Calu3 (cell line): ENCODE measurements at regions not wholly inside any gene's neighbourhood (a gene's known extent, or its start where the extent isn't known, plus 50 kb on each side); places are given as distances from the start of the nearest gene placed in this dataset.

Experiments
- BruUV-seq: library from RNA; stranded (reverse); fragments of 400-500 nt; replicated peaks from 2 replicates; lab custom pipeline; 2021; lab: Mats Ljungman, UMichigan
- CTCF ChIA-PET: fragments of 300-600 bp; sonication (Branson Sonifier 250); formaldehyde crosslinking; loops from one replicate; lab custom pipeline; 2022; ENCODE audit warnings: antibody characterized with exemption; lab: Charles Lee
- DNase-seq: peaks from one replicate; pipeline ENCODE4 v3.0.0; 2022
- H3K27ac Mint-ChIP-seq: one replicate; pipeline ENCODE4 v1.8.0; 2022; ENCODE audit warnings: mixed read lengths; ENCODE audit not compliant: unreplicated experiment
- H3K27me3 Mint-ChIP-seq: one replicate; pipeline ENCODE4 v1.8.0; 2022; ENCODE audit warnings: mixed read lengths; ENCODE audit not compliant: unreplicated experiment
- H3K36me3 Mint-ChIP-seq: one replicate; pipeline ENCODE4 v1.8.0; 2022; ENCODE audit warnings: mild to moderate bottlenecking, moderate library complexity, mixed read lengths; ENCODE audit not compliant: insufficient read depth, unreplicated experiment
- H3K4me1 Mint-ChIP-seq: one replicate; pipeline ENCODE4 v1.8.0; 2022; ENCODE audit warnings: mild to moderate bottlenecking, low read depth, mixed read lengths; ENCODE audit not compliant: unreplicated experiment
- H3K4me3 Mint-ChIP-seq: one replicate; pipeline ENCODE4 v1.8.0; 2022; ENCODE audit warnings: mild to moderate bottlenecking, low read depth, moderate library complexity, mixed read lengths; ENCODE audit not compliant: unreplicated experiment
- H3K9me3 Mint-ChIP-seq: one replicate; pipeline ENCODE4 v1.8.0; 2022; ENCODE audit warnings: low read depth, mixed read lengths; ENCODE audit not compliant: unreplicated experiment
- intact Hi-C: fragments of 100-400 bp; cut with micrococcal nuclease; formaldehyde crosslinking; loops from one replicate; pipeline ENCODE4 v1.10.0; 2022; ENCODE audit not compliant: unreplicated experiment
- TF ChIP-seq, protein P1 (sequence below): fragments of 200-600 bp; IDR thresholded peaks from one replicate; pipeline ENCODE4 v1.8.0; 2022; ENCODE audit warnings: antibody characterized with exemption; ENCODE audit not compliant: unreplicated experiment

DNA sequence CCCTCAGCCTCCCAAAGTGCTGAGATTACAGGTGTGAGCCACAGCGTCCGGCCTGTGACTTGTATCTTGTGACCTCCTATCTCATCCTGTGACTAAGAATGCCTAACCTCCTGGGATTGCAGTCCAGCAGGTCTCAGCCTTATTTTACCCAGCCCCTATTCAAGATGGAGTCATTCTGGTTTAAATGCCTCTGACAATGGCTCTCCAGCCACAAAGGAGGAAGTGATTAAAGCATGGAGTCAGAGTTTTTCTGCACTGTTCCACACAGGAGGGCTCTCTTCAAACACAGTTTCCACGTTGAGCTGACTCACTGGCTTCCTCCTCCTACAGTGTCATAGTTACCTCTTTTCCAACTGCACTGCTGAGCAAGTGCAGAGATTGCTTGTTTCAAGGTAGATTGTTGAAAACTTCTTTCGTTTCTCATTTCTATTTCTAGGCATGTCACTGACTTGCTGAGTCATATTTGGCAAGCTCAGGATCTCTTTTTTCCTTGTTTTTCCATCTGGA lies 383.8 kb downstream of the PCNX1 start:
- no peaks in the 10 kb centered on the region for H3K27me3 Mint-ChIP-seq
- peak; percentile 15 for DNase-seq
- CTCF ChIA-PET: interaction anchor here (1.1 kb wide), 1 partner anchor 19 kb away, joined by 3 read pairs; no protein-coding TSS in a partner anchor
- peaks cover 10% of the 10 kb centered on the region for H3K4me1 Mint-ChIP-seq
- H3K27ac Mint-ChIP-seq: peak overlapping the region; percentile 50
- no peaks in the 10 kb centered on the region for H3K9me3 Mint-ChIP-seq
- intact Hi-C loops: no loop called here
- TF ChIP-seq, protein P1, sequence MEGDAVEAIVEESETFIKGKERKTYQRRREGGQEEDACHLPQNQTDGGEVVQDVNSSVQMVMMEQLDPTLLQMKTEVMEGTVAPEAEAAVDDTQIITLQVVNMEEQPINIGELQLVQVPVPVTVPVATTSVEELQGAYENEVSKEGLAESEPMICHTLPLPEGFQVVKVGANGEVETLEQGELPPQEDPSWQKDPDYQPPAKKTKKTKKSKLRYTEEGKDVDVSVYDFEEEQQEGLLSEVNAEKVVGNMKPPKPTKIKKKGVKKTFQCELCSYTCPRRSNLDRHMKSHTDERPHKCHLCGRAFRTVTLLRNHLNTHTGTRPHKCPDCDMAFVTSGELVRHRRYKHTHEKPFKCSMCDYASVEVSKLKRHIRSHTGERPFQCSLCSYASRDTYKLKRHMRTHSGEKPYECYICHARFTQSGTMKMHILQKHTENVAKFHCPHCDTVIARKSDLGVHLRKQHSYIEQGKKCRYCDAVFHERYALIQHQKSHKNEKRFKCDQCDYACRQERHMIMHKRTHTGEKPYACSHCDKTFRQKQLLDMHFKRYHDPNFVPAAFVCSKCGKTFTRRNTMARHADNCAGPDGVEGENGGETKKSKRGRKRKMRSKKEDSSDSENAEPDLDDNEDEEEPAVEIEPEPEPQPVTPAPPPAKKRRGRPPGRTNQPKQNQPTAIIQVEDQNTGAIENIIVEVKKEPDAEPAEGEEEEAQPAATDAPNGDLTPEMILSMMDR: no peak
- BruUV-seq: no TSS peak
- no peak overlapping the region for H3K4me3 Mint-ChIP-seq
- H3K36me3 Mint-ChIP-seq: no peaks in the 10 kb centered on the region

DNA sequence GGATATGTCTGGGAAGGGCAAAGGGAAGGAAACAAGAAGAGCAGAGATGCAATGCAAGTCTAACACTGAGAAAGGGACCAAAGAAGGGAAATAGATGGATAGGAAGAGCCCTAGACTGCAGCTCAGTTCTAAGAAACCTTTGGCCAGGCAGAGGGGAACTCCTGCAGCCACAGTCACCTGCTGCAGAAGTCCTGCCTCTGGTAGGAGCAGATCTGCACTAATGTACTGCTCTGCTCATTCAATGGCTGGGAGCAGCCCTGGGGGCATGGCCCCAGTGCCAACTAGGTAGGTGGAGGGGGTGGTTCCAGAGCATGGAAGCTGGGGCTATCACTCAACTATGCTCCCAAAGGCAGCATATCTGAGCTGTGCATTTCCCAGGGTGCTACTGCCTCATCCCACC lies 388.9 kb downstream of the PCNX1 start:
- Mint-ChIP-seq H3K4me3 (no peak overlapping the region), H3K36me3 (no peaks in the 10 kb centered on the region)
- TF ChIP-seq, protein P1: no peak

DNA sequence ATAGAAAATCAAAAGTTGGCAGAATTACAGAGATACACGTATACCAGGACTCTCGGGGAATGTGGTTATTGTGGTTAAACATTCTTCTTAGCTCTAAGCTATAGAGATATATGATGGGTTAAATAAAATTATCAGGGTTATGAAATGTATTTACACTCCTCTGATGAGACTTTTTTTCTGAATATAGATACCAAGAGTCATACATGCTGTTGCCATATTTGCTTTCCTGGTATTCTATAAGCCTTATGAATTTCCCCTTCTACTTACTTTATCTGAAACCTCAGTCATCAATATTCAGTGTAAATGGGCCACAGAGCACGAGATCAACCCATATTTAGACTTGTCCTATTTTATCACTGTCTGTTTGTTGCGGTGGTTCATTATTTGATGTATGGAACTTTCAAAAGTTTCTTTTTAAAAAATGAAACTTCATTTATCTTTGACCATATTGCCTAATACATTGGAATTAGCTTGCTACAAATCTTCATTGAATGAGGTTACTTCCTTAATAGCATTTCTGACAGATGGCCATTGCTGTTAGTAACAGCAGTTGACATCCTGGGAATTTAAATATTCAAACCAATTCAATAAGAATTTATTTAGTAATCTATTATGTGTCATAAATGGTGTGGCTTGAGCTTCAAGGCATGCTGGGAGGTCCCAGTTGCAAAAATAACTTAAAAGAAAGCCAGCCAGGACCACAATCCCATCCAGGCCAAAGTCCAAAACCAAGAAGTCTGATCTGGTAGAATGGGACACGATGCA lies 393.5 kb downstream of the PCNX1 start:
- Mint-ChIP-seq H3K4me1 (no peaks in the 10 kb centered on the region), H3K27me3 (no peaks in the 10 kb centered on the region), H3K27ac (no peak overlapping the region), H3K36me3 (peaks cover 6% of the 10 kb centered on the region), H3K4me3 (no peak overlapping the region), H3K9me3 (peaks cover 7% of the 10 kb centered on the region)
- CTCF ChIA-PET: no interaction called here
- TF ChIP-seq, protein P1: no peak
- intact Hi-C loops: no loop called here
- BruUV-seq: no TSS peak
- DNase-seq: no peak

More for the DNA sequence above, 388.9 kb downstream of the PCNX1 start:
- CTCF ChIA-PET: no interaction called here
- H3K4me1 Mint-ChIP-seq: no peaks in the 10 kb centered on the region
- BruUV-seq: no TSS peak
- no peaks in the 10 kb centered on the region for H3K9me3 Mint-ChIP-seq
- no peaks in the 10 kb centered on the region for H3K27me3 Mint-ChIP-seq
- DNase-seq: no peak
- no peak overlapping the region for H3K27ac Mint-ChIP-seq
- intact Hi-C loops: no loop called here

DNA sequence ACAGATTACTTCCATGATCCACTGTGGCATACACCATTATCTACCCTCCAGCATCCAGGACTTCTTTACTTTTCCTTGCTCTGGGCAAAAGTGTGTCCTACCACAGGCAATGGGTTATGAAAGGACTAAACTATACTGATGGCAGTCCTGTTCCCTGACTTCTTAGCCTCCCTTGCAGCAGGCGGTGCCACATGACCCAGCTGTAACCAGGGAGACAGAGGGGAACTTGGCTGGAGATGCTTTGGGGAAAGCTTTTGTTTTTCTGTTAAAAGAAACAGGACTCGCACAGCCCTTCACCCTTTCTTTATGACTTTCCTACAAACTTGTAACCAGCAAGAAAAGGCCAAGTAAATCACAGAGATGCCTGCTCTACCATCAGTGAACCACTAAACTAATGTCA lies 394.4 kb downstream of the PCNX1 start:
- CTCF ChIA-PET: no interaction called here
- BruUV-seq: no TSS peak
- DNase-seq: no peak
- intact Hi-C loops: no loop called here
- Mint-ChIP-seq H3K27ac (no peak overlapping the region), H3K36me3 (peaks cover 6% of the 10 kb centered on the region), H3K4me1 (no peaks in the 10 kb centered on the region), H3K4me3 (no peak overlapping the region), H3K27me3 (no peaks in the 10 kb centered on the region), H3K9me3 (peaks cover 7% of the 10 kb centered on the region)
- TF ChIP-seq, protein P1: no peak
